ENCODE measurements at regions not wholly inside any gene's neighbourhood (a gene's known extent, or its start where the extent isn't known, plus 50 kb on each side); places are given as distances from the start of the nearest gene placed in this dataset.

DNA sequence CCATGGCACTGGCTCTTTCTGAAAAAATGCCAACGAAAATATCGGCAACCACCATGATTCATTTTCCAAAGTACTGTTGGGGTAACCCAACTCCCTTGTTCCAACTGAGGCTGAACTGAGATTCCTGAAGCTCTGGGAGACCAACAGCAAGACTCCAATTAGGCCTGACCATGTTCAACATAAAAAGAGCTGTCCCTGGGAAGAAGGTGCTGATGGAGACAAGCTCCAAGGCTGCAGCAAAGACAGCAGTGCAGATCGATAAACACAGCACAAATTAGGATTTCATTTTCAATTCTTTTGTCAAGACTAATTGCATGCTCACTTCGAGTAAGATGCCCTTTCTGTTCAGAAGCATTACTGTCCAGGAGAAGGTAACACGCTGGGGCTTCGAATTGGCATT, 968.0 kb downstream of the UQCRFS1 start:
- intact Hi-C loops (cut with micrococcal nuclease) = no loop called here
- Mint-ChIP-seq H3K27me3 (no peaks in the 10 kb centered on the region), H3K36me3 (no peaks in the 10 kb centered on the region), H3K4me1 (no peaks in the 10 kb centered on the region), H3K4me3 (no peak overlapping the region), H3K9me3 (peaks cover 0 to 14% (median 7%) of the 10 kb centered on the region in 8 donors), H3K27ac (no peak overlapping the region)
- ChIA-PET CTCF (ENCODE audit: partially characterized antibody) (no interaction called here), POLR2A (ENCODE audit: partially characterized antibody) (no interaction called here)
- H3K27ac ChIP-seq (ENCODE audit: low read depth, low read length) = no peak overlapping the region
- no peaks in the 10 kb centered on the region for H3K4me1 ChIP-seq (ENCODE audit: insufficient read depth, low read length)
- no peak overlapping the region for H3K4me3 ChIP-seq (ENCODE audit: low read length in 2 of 2)
- no peak for DNase-seq
- H3K27me3 ChIP-seq (ENCODE audit: insufficient read depth, low read length) = no peaks in the 10 kb centered on the region
- H3K9me3 ChIP-seq (ENCODE audit: control insufficient read depth in 1 of 2, low read length in 2 of 2) = no peaks in the 10 kb centered on the region
- H3K36me3 ChIP-seq (ENCODE audit: insufficient read depth, low read length) = no peaks in the 10 kb centered on the region

- Mint-ChIP-seq H3K27ac (no peak overlapping the region), H3K27me3 (no peaks in the 10 kb centered on the region), H3K36me3 (no peaks in the 10 kb centered on the region), H3K4me1 (no peaks in the 10 kb centered on the region), H3K9me3 (peaks cover 0 to 10% (median 4%) of the 10 kb centered on the region in 8 donors), H3K4me3 (no peak overlapping the region)
- no peak for DNase-seq
- Histone ChIP-seq H3K27me3 (ENCODE audit: insufficient read depth, low read length) (no peaks in the 10 kb centered on the region), H3K4me1 (ENCODE audit: insufficient read depth, low read length) (no peaks in the 10 kb centered on the region), H3K27ac (ENCODE audit: low read depth, low read length) (no peak overlapping the region), H3K4me3 (ENCODE audit: low read length in 2 of 2) (no peak overlapping the region), H3K9me3 (ENCODE audit: control insufficient read depth in 1 of 2, low read length in 2 of 2) (no peaks in the 10 kb centered on the region), H3K36me3 (ENCODE audit: insufficient read depth, low read length) (no peaks in the 10 kb centered on the region)
- CTCF ChIA-PET (ENCODE audit: partially characterized antibody) = no interaction called here
- intact Hi-C loops (cut with micrococcal nuclease) = no loop called here
- POLR2A ChIA-PET (ENCODE audit: partially characterized antibody) = no interaction called here
Measured at GRCh38 chr19:28242317-28242927, 970.5 kb downstream of the UQCRFS1 start.

DNA sequence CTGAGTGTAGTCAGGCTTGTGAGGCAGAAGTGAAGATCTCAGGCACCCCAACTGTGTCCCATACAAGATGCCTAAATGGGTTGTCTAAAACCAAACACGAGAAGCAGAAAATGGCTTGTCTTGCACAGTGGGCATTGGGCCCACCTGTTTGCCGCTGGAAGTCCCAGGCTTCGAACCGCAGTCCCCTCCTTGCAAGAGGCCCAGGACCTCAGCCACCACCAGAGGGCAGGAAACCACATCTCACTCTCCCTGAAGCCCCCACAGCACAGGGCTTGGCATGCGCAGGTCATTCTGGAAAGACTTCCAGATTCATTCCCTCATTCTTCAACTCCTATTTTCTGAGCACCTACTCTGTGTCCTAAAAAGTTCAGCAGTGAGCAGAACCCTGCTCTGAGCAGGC, 973.7 kb downstream of the UQCRFS1 start:
- no peaks in the 10 kb centered on the region for H3K36me3 Mint-ChIP-seq
- H3K4me3 Mint-ChIP-seq = no peak overlapping the region
- no peaks in the 10 kb centered on the region for H3K27me3 Mint-ChIP-seq
- Histone ChIP-seq H3K4me3 (ENCODE audit: low read length in 2 of 2) (no peak overlapping the region), H3K4me1 (ENCODE audit: insufficient read depth, low read length) (no peaks in the 10 kb centered on the region), H3K27ac (ENCODE audit: low read depth, low read length) (no peak overlapping the region), H3K9me3 (ENCODE audit: control insufficient read depth in 1 of 2, low read length in 2 of 2) (no peaks in the 10 kb centered on the region), H3K36me3 (ENCODE audit: insufficient read depth, low read length) (no peaks in the 10 kb centered on the region), H3K27me3 (ENCODE audit: insufficient read depth, low read length) (no peaks in the 10 kb centered on the region)
- no peaks in the 10 kb centered on the region for H3K4me1 Mint-ChIP-seq
- POLR2A ChIA-PET (ENCODE audit: partially characterized antibody) = no interaction called here
- intact Hi-C loops (cut with micrococcal nuclease) = no loop called here
- H3K27ac Mint-ChIP-seq = no peak overlapping the region
- peaks cover 0 to 6% (median 4%) of the 10 kb centered on the region in 8 donors for H3K9me3 Mint-ChIP-seq
- CTCF ChIA-PET (ENCODE audit: partially characterized antibody) = no interaction called here
- no peak for DNase-seq

DNA sequence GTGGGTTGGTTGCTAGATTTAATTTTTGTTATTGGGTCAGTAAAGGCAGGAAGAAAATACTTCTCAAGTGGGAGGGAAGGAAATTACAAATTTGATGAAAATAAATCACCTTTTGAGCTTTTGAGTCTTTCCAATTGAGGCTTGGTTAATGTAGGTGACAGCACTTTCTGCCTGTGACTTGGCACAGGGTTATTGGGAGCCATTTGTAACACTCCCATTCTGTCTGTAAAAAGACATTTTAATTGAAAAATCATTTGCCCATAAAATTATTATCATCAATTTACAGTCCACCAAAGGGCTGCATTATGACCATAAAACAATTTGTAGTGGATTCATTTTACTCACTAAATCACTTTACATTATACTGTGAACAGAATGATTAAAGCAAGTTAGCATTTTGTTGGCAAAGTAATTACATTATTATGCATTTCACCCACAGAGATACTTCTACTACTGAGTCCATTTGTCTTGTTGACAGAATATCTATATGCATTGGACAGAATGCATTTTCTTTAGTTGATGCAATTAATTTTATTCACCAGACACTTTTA, 974.6 kb downstream of the UQCRFS1 start:
- no peaks in the 10 kb centered on the region for H3K4me1 Mint-ChIP-seq
- ChIA-PET CTCF (ENCODE audit: partially characterized antibody) (no interaction called here), POLR2A (ENCODE audit: partially characterized antibody) (no interaction called here)
- no peaks in the 10 kb centered on the region for H3K36me3 Mint-ChIP-seq
- Histone ChIP-seq H3K4me1 (ENCODE audit: insufficient read depth, low read length) (no peaks in the 10 kb centered on the region), H3K36me3 (ENCODE audit: insufficient read depth, low read length) (no peaks in the 10 kb centered on the region), H3K27ac (ENCODE audit: low read depth, low read length) (no peak overlapping the region), H3K9me3 (ENCODE audit: control insufficient read depth in 1 of 2, low read length in 2 of 2) (no peaks in the 10 kb centered on the region), H3K27me3 (ENCODE audit: insufficient read depth, low read length) (no peaks in the 10 kb centered on the region), H3K4me3 (ENCODE audit: low read length in 2 of 2) (no peak overlapping the region)
- no peak for DNase-seq
- intact Hi-C loops (cut with micrococcal nuclease) = no loop called here
- H3K27me3 Mint-ChIP-seq = no peaks in the 10 kb centered on the region
- no peak overlapping the region for H3K27ac Mint-ChIP-seq
- no peak overlapping the region for H3K4me3 Mint-ChIP-seq
- peaks cover 0 to 6% (median 2%) of the 10 kb centered on the region in 8 donors for H3K9me3 Mint-ChIP-seq

DNA sequence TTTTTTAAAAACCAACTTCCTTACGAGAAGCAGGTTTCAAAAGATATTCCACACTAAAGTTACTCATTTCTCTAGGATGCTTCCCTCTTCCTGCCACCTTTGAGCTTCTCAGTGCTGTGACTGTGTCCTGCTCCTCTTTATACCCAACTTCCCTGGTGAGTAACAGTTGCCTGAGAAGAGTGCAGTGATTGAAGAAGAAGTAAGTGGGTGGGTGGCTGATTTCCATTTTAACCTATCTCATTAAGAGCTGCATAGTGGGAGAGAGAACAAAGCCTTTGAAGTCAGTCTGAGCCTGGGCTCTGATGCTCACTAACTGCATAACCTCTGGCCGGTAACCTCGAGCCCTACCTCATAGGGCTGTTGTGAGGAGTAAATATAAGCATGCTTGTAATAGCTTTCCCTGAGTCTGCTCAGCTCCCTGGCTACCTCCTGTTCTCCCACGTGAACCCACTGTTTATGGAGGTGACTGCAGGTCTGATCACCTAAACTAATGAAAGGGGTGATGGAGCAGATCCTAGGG, 977.3 kb downstream of the UQCRFS1 start:
- H3K27me3 ChIP-seq (ENCODE audit: insufficient read depth, low read length) = no peaks in the 10 kb centered on the region
- H3K9me3 ChIP-seq (ENCODE audit: control insufficient read depth in 1 of 2, low read length in 2 of 2) = no peaks in the 10 kb centered on the region
- intact Hi-C loops (cut with micrococcal nuclease) = no loop called here
- no peaks in the 10 kb centered on the region for H3K4me1 ChIP-seq (ENCODE audit: insufficient read depth, low read length)
- Mint-ChIP-seq H3K27me3 (no peaks in the 10 kb centered on the region), H3K27ac (no peak overlapping the region), H3K4me1 (no peaks in the 10 kb centered on the region), H3K36me3 (no peaks in the 10 kb centered on the region), H3K9me3 (peaks cover 0 to 9% (median 6%) of the 10 kb centered on the region in 8 donors), H3K4me3 (no peak overlapping the region)
- no peak overlapping the region for H3K4me3 ChIP-seq (ENCODE audit: low read length in 2 of 2)
- CTCF ChIA-PET (ENCODE audit: partially characterized antibody) = interaction anchor here (0.6 kb wide), 1 partner anchor 31 kb away, joined by 3 read pairs; no protein-coding TSS in a partner anchor
- no peak for DNase-seq
- H3K27ac ChIP-seq (ENCODE audit: low read depth, low read length) = no peak overlapping the region
- no peaks in the 10 kb centered on the region for H3K36me3 ChIP-seq (ENCODE audit: insufficient read depth, low read length)
- POLR2A ChIA-PET (ENCODE audit: partially characterized antibody) = no interaction called here

DNA sequence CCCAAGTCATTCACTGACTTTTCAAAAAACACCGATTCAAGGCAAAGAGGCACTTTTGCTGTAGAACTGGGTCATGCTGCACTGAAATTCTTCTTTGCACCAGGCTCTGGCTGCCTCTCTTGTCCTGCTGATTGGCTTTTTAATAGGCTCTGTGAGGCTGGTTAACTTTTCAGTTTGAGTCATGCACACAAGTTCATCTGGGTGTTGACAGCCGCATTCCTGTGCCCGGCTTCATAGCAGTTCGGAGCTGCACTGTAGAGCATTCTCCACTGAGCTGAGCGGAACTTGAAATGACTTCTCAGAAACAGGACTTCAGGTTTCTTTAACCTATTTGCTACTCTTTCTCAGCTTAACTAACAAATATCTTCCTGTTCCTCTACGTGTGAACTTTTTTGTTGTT, 978.3 kb downstream of the UQCRFS1 start:
- H3K9me3 Mint-ChIP-seq = peaks cover 0 to 13% (median 6%) of the 10 kb centered on the region in 8 donors
- no peaks in the 10 kb centered on the region for H3K27me3 Mint-ChIP-seq
- H3K4me1 ChIP-seq (ENCODE audit: insufficient read depth, low read length) = no peaks in the 10 kb centered on the region
- H3K4me3 ChIP-seq (ENCODE audit: low read length in 2 of 2) = no peak overlapping the region
- H3K27ac Mint-ChIP-seq = no peak overlapping the region
- H3K9me3 ChIP-seq (ENCODE audit: control insufficient read depth in 1 of 2, low read length in 2 of 2) = no peaks in the 10 kb centered on the region
- no peaks in the 10 kb centered on the region for H3K27me3 ChIP-seq (ENCODE audit: insufficient read depth, low read length)
- CTCF ChIA-PET (ENCODE audit: partially characterized antibody) = no interaction called here
- intact Hi-C loops (cut with micrococcal nuclease) = no loop called here
- H3K4me1 Mint-ChIP-seq = no peaks in the 10 kb centered on the region
- no peak overlapping the region for H3K27ac ChIP-seq (ENCODE audit: low read depth, low read length)
- H3K36me3 Mint-ChIP-seq = no peaks in the 10 kb centered on the region
- no peaks in the 10 kb centered on the region for H3K36me3 ChIP-seq (ENCODE audit: insufficient read depth, low read length)
- POLR2A ChIA-PET (ENCODE audit: partially characterized antibody) = no interaction called here
- no peak for DNase-seq
- no peak overlapping the region for H3K4me3 Mint-ChIP-seq

GRCh38 chr19:28228854-28229253, 984.1 kb downstream of the UQCRFS1 start:
- Histone ChIP-seq H3K36me3 (ENCODE audit: insufficient read depth, low read length) (no peaks in the 10 kb centered on the region), H3K9me3 (ENCODE audit: control insufficient read depth in 1 of 2, low read length in 2 of 2) (no peaks in the 10 kb centered on the region), H3K4me1 (ENCODE audit: insufficient read depth, low read length) (no peaks in the 10 kb centered on the region), H3K27me3 (ENCODE audit: insufficient read depth, low read length) (no peaks in the 10 kb centered on the region), H3K27ac (ENCODE audit: low read depth, low read length) (no peak overlapping the region), H3K4me3 (ENCODE audit: low read length in 2 of 2) (no peak overlapping the region)
- intact Hi-C loops (cut with micrococcal nuclease) = no loop called here
- ChIA-PET POLR2A (ENCODE audit: partially characterized antibody) (no interaction called here), CTCF (ENCODE audit: partially characterized antibody) (no interaction called here)
- no peak for DNase-seq
- H3K4me3 Mint-ChIP-seq = no peak overlapping the region
- no peaks in the 10 kb centered on the region for H3K4me1 Mint-ChIP-seq
- no peaks in the 10 kb centered on the region for H3K36me3 Mint-ChIP-seq
- H3K9me3 Mint-ChIP-seq = peaks cover 0 to 14% (median 7%) of the 10 kb centered on the region in 8 donors
- H3K27me3 Mint-ChIP-seq = no peaks in the 10 kb centered on the region
- no peak overlapping the region for H3K27ac Mint-ChIP-seq
